Uterus (tissue), 2 donors: ENCODE measurements at regions not wholly inside any gene's neighbourhood (a gene's known extent, or its start where the extent isn't known, plus 50 kb on each side); places are given as distances from the start of the nearest gene placed in this dataset.

Source experiments
- CTCF ChIP-seq, 4 experiments: fragments of 200-600 bp in 2 of 4; fragments of 450-650 bp in 2 of 4; sonication (generic) in 2 of 4; IDR thresholded peaks; one replicate each; pipeline ENCODE4 v1.5.1; 2016 to 2019; ENCODE audit warnings: antibody characterized with exemption in 4 of 4, mild to moderate bottlenecking in 2 of 4, moderate library complexity in 1 of 4
- POLR2A ChIP-seq, 2 donors: fragments of 450-650 bp; IDR thresholded peaks; one replicate each; pipeline ENCODE4 v1.6.1; 2016; ENCODE audit warnings: antibody characterized with exemption in 2 of 2, mild to moderate bottlenecking in 1 of 2, moderate library complexity in 1 of 2

- no peak for TF ChIP-seq CTCF (IDR thresholded peaks at IDR 0.05)
- TF ChIP-seq POLR2A (IDR thresholded peaks at IDR 0.05), result no peak
These were observed 271.0 kb upstream of the ROBO2 start for GRCh38 chr3:76768912-76769311.
